GM23338 (cell line): ENCODE measurements at regions not wholly inside any gene's neighbourhood (a gene's known extent, or its start where the extent isn't known, plus 50 kb on each side); places are given as distances from the start of the nearest gene placed in this dataset.

Experiments used
- ATAC-seq: fragments of 200-7000 bp; cut with Tn5 transposase; 3 replicates; pipeline ENCODE4 v1.9.1; 2020
- DNase-seq: peaks from one replicate; pipeline ENCODE4 v3.0.0-alpha.2; 2015; ENCODE audit warnings: low spot score
- H2AFZ ChIP-seq: fragments of 200-600 bp; sonication (generic); 2 replicates; pipeline ENCODE4 v1.8.0; 2016; ENCODE audit warnings: antibody characterized with exemption, mild to moderate bottlenecking, moderate library complexity
- H3F3A ChIP-seq: fragments of 200-600 bp; sonication (generic); replicated peaks from 2 replicates; pipeline ENCODE4 v1.8.0; 2017; ENCODE audit warnings: antibody characterized with exemption, mixed run types, low read depth
- H3K27ac ChIP-seq: fragments of 200-600 bp; sonication (generic); 2 replicates; pipeline ENCODE4 v1.6.1; 2016; ENCODE audit warnings: low read depth
- H3K27me3 ChIP-seq: fragments of 200-600 bp; sonication (generic); 2 replicates; pipeline ENCODE4 v1.8.0; 2016; ENCODE audit warnings: mild to moderate bottlenecking, mixed run types, moderate library complexity; ENCODE audit not compliant: insufficient read depth
- H3K36me3 ChIP-seq: fragments of 200-600 bp; sonication (generic); 2 replicates; pipeline ENCODE4 v1.8.0; 2016; ENCODE audit warnings: mild to moderate bottlenecking; ENCODE audit not compliant: insufficient read depth
- H3K4me1 ChIP-seq: fragments of 200-600 bp; sonication (generic); 2 replicates; pipeline ENCODE4 v1.8.0; 2016; ENCODE audit warnings: mild to moderate bottlenecking, moderate library complexity; ENCODE audit not compliant: insufficient read depth
- H3K4me2 ChIP-seq: fragments of 200-600 bp; sonication (generic); 2 replicates; pipeline ENCODE4 v1.7.1; 2017; ENCODE audit warnings: mixed run types
- H3K4me3 ChIP-seq: fragments of 200-600 bp; sonication (generic); 2 replicates; pipeline ENCODE4 v1.6.1; 2016; ENCODE audit warnings: mixed run types
- H3K79me2 ChIP-seq: fragments of 200-600 bp; sonication (generic); replicated peaks from 2 replicates; pipeline ENCODE4 v1.8.0; 2017; ENCODE audit warnings: mild to moderate bottlenecking; ENCODE audit not compliant: insufficient read depth
- H3K9me2 ChIP-seq: fragments of 200-600 bp; sonication (generic); 2 replicates; pipeline ENCODE4 v1.8.0; 2017; ENCODE audit not compliant: insufficient read depth
- H4K20me1 ChIP-seq: fragments of 200-600 bp; sonication (generic); replicated peaks from 2 replicates; pipeline ENCODE4 v1.8.0; 2017; ENCODE audit warnings: mild to moderate bottlenecking; ENCODE audit not compliant: insufficient read depth
- H3K27ac Mint-ChIP-seq: 2 replicates; pipeline ENCODE4 v1.8.0; 2020; ENCODE audit warnings: inconsistent platforms, mild to moderate bottlenecking, moderate library complexity, mixed read lengths
- H3K27me3 Mint-ChIP-seq: 3 replicates; pipeline ENCODE4 v1.8.0; 2022; ENCODE audit warnings: low read depth, mild to moderate bottlenecking, moderate library complexity, mixed read lengths, inconsistent platforms; ENCODE audit not compliant: insufficient read depth, poor library complexity
- H3K36me3 Mint-ChIP-seq: 3 replicates; pipeline ENCODE4 v1.8.0; 2021; ENCODE audit warnings: low read depth, mild to moderate bottlenecking, inconsistent platforms, moderate library complexity, mixed read lengths
- H3K4me1 Mint-ChIP-seq: 3 replicates; pipeline ENCODE4 v1.8.0; 2020; ENCODE audit warnings: mild to moderate bottlenecking, inconsistent platforms, mixed read lengths
- H3K4me3 Mint-ChIP-seq: 3 replicates; pipeline ENCODE4 v1.8.0; 2021; ENCODE audit warnings: moderate library complexity, mild to moderate bottlenecking, inconsistent platforms, mixed read lengths
- H3K9me3 Mint-ChIP-seq: 3 replicates; pipeline ENCODE4 v1.8.0; 2020; ENCODE audit warnings: moderate library complexity, mild to moderate bottlenecking, inconsistent platforms, mixed read lengths
- CREB1 ChIP-seq: fragments of 250-450 bp; sonication (Bioruptor Pico); IDR thresholded peaks from 2 replicates; pipeline ENCODE4 v1.5.0; 2020; ENCODE audit warnings: low read depth, mild to moderate bottlenecking, moderate library complexity
- EZH2 ChIP-seq: fragments of 200-600 bp; sonication (generic); IDR thresholded peaks from one replicate; pipeline ENCODE4 v1.8.0; 2017; ENCODE audit warnings: antibody characterized with exemption, mild to moderate bottlenecking, low read depth; ENCODE audit not compliant: unreplicated experiment
- EZH2phosphoT487 ChIP-seq: fragments of 200-600 bp; sonication (generic); IDR thresholded peaks from one replicate; pipeline ENCODE4 v1.8.1; 2018; ENCODE audit warnings: antibody characterized with exemption; ENCODE audit not compliant: unreplicated experiment
- JUNB ChIP-seq: IDR thresholded peaks from one replicate; pipeline ENCODE4 v1.6.1; 2016; ENCODE audit warnings: antibody characterized with exemption; ENCODE audit not compliant: unreplicated experiment
- NANOG ChIP-seq: IDR thresholded peaks from 2 replicates; pipeline ENCODE4 v1.6.1; 2016; ENCODE audit warnings: antibody characterized with exemption, borderline replicate concordance
- POLR2AphosphoS5 ChIP-seq: IDR thresholded peaks from 2 replicates; pipeline ENCODE4 v1.6.1; 2016; ENCODE audit warnings: antibody characterized with exemption, low read depth
- STAT1 ChIP-seq: IDR thresholded peaks from one replicate; pipeline ENCODE4 v1.6.1; 2016; ENCODE audit warnings: antibody characterized with exemption; ENCODE audit not compliant: unreplicated experiment
- ZNF114 ChIP-seq: fragments of 250-450 bp; sonication (Bioruptor Pico); IDR thresholded peaks from 2 replicates; pipeline ENCODE4 v1.5.0; 2020; ENCODE audit warnings: mild to moderate bottlenecking, moderate library complexity
- ZNF331 ChIP-seq: fragments of 250-450 bp; sonication (Bioruptor Pico); IDR thresholded peaks from 2 replicates; pipeline ENCODE4 v1.5.0; 2020; ENCODE audit warnings: low read depth, mild to moderate bottlenecking, moderate library complexity
- TF ChIP-seq, protein P1 (sequence below): IDR thresholded peaks from 2 replicates; pipeline ENCODE4 v1.6.1; 2016; ENCODE audit warnings: antibody characterized with exemption
- TF ChIP-seq, protein P2 (sequence below), 2 experiments: fragments of 200-600 bp in 1 of 2; sonication (generic) in 1 of 2; conservative IDR thresholded peaks; 2 replicates each; pipeline versions ENCODE4 v1.5.1 to v1.6.1; 2016 to 2017; ENCODE audit warnings: antibody characterized with exemption in 2 of 2, low read depth in 2 of 2, mild to moderate bottlenecking in 2 of 2, moderate library complexity in 1 of 2
- TF ChIP-seq, protein P3 (sequence below): IDR thresholded peaks from one replicate; pipeline ENCODE4 v1.6.1; 2018; ENCODE audit warnings: antibody characterized with exemption; ENCODE audit not compliant: unreplicated experiment
- TF ChIP-seq, protein P4 (sequence below): fragments of 250-450 bp; sonication (Bioruptor Pico); IDR thresholded peaks from 2 replicates; pipeline ENCODE4 v1.5.0; 2020; ENCODE audit warnings: mild to moderate bottlenecking, moderate library complexity

DNA sequence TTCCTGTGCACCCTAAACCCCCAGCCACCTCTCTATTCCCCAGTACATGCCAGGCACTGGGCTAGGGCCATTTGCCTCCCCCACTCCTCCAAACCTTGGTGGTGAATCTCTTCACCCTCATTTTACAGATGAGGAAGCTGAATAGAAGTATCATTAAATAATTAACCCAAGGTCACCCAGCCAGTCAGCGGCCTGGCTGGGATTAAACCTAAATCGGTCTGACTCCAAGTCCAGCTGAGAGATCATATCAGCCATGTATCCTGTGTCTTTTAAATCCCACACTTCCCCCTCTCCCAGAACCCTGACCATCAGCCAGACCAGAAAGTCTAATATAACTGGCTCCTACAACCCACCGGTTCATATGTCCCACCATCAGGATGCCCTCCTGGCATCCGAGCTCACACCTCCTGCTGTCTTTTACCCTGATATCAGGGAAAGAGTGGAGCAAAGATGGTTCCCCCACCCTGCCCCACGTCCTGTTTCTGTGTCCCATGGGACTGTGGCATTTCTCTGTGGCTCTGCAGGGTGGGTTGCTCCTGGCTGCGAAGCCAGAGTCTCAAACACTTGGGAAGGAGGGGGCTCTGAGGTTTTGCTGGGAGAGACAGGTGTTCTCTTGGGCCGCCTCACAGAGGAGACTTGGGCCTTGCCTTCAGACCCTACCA lies 145.3 kb downstream of the VEGFA start:
- ATAC-seq: no peak
- H3K4me1 Mint-ChIP-seq: peaks cover 38% of the 10 kb centered on the region
- TF ChIP-seq, protein P1, sequence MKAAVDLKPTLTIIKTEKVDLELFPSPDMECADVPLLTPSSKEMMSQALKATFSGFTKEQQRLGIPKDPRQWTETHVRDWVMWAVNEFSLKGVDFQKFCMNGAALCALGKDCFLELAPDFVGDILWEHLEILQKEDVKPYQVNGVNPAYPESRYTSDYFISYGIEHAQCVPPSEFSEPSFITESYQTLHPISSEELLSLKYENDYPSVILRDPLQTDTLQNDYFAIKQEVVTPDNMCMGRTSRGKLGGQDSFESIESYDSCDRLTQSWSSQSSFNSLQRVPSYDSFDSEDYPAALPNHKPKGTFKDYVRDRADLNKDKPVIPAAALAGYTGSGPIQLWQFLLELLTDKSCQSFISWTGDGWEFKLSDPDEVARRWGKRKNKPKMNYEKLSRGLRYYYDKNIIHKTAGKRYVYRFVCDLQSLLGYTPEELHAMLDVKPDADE: no peak
- no peak for TF ChIP-seq JUNB
- no peak for TF ChIP-seq NANOG
- TF ChIP-seq ZNF331 (CRISPR knock-in tag): no peak
- no peak for TF ChIP-seq POLR2AphosphoS5
- no peak for TF ChIP-seq EZH2
- TF ChIP-seq ZNF114 (CRISPR knock-in tag): no peak
- TF ChIP-seq, protein P2, sequence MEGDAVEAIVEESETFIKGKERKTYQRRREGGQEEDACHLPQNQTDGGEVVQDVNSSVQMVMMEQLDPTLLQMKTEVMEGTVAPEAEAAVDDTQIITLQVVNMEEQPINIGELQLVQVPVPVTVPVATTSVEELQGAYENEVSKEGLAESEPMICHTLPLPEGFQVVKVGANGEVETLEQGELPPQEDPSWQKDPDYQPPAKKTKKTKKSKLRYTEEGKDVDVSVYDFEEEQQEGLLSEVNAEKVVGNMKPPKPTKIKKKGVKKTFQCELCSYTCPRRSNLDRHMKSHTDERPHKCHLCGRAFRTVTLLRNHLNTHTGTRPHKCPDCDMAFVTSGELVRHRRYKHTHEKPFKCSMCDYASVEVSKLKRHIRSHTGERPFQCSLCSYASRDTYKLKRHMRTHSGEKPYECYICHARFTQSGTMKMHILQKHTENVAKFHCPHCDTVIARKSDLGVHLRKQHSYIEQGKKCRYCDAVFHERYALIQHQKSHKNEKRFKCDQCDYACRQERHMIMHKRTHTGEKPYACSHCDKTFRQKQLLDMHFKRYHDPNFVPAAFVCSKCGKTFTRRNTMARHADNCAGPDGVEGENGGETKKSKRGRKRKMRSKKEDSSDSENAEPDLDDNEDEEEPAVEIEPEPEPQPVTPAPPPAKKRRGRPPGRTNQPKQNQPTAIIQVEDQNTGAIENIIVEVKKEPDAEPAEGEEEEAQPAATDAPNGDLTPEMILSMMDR (conservative IDR thresholded peaks at IDR 0.05; ENCODE audit: low read depth in 2 of 2): no peak
- TF ChIP-seq, protein P3, sequence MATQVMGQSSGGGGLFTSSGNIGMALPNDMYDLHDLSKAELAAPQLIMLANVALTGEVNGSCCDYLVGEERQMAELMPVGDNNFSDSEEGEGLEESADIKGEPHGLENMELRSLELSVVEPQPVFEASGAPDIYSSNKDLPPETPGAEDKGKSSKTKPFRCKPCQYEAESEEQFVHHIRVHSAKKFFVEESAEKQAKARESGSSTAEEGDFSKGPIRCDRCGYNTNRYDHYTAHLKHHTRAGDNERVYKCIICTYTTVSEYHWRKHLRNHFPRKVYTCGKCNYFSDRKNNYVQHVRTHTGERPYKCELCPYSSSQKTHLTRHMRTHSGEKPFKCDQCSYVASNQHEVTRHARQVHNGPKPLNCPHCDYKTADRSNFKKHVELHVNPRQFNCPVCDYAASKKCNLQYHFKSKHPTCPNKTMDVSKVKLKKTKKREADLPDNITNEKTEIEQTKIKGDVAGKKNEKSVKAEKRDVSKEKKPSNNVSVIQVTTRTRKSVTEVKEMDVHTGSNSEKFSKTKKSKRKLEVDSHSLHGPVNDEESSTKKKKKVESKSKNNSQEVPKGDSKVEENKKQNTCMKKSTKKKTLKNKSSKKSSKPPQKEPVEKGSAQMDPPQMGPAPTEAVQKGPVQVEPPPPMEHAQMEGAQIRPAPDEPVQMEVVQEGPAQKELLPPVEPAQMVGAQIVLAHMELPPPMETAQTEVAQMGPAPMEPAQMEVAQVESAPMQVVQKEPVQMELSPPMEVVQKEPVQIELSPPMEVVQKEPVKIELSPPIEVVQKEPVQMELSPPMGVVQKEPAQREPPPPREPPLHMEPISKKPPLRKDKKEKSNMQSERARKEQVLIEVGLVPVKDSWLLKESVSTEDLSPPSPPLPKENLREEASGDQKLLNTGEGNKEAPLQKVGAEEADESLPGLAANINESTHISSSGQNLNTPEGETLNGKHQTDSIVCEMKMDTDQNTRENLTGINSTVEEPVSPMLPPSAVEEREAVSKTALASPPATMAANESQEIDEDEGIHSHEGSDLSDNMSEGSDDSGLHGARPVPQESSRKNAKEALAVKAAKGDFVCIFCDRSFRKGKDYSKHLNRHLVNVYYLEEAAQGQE: no peak
- TF ChIP-seq, protein P4, sequence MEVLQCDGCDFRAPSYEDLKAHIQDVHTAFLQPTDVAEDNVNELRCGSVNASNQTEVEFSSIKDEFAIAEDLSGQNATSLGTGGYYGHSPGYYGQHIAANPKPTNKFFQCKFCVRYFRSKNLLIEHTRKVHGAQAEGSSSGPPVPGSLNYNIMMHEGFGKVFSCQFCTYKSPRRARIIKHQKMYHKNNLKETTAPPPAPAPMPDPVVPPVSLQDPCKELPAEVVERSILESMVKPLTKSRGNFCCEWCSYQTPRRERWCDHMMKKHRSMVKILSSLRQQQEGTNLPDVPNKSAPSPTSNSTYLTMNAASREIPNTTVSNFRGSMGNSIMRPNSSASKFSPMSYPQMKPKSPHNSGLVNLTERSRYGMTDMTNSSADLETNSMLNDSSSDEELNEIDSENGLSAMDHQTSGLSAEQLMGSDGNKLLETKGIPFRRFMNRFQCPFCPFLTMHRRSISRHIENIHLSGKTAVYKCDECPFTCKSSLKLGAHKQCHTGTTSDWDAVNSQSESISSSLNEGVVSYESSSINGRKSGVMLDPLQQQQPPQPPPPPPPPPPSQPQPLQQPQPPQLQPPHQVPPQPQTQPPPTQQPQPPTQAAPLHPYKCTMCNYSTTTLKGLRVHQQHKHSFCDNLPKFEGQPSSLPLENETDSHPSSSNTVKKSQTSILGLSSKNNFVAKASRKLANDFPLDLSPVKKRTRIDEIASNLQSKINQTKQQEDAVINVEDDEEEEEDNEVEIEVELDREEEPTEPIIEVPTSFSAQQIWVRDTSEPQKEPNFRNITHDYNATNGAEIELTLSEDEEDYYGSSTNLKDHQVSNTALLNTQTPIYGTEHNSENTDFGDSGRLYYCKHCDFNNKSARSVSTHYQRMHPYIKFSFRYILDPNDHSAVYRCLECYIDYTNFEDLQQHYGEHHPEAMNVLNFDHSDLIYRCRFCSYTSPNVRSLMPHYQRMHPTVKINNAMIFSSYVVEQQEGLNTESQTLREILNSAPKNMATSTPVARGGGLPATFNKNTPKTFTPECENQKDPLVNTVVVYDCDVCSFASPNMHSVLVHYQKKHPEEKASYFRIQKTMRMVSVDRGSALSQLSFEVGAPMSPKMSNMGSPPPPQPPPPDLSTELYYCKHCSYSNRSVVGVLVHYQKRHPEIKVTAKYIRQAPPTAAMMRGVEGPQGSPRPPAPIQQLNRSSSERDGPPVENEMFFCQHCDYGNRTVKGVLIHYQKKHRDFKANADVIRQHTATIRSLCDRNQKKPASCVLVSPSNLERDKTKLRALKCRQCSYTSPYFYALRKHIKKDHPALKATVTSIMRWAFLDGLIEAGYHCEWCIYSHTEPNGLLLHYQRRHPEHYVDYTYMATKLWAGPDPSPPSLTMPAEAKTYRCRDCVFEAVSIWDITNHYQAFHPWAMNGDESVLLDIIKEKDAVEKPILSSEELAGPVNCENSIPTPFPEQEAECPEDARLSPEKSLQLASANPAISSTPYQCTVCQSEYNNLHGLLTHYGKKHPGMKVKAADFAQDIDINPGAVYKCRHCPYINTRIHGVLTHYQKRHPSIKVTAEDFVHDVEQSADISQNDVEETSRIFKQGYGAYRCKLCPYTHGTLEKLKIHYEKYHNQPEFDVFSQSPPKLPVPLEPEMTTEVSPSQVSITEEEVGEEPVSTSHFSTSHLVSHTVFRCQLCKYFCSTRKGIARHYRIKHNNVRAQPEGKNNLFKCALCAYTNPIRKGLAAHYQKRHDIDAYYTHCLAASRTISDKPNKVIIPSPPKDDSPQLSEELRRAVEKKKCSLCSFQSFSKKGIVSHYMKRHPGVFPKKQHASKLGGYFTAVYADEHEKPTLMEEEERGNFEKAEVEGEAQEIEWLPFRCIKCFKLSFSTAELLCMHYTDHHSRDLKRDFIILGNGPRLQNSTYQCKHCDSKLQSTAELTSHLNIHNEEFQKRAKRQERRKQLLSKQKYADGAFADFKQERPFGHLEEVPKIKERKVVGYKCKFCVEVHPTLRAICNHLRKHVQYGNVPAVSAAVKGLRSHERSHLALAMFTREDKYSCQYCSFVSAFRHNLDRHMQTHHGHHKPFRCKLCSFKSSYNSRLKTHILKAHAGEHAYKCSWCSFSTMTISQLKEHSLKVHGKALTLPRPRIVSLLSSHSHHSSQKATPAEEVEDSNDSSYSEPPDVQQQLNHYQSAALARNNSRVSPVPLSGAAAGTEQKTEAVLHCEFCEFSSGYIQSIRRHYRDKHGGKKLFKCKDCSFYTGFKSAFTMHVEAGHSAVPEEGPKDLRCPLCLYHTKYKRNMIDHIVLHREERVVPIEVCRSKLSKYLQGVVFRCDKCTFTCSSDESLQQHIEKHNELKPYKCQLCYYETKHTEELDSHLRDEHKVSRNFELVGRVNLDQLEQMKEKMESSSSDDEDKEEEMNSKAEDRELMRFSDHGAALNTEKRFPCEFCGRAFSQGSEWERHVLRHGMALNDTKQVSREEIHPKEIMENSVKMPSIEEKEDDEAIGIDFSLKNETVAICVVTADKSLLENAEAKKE (CRISPR knock-in tag): no peak
- TF ChIP-seq CREB1 (CRISPR knock-in tag): no peak
- TF ChIP-seq EZH2phosphoT487: no peak
- no peak for TF ChIP-seq STAT1
- Histone ChIP-seq H3K4me3 (no peak overlapping the region), H3K79me2 (no peaks in the 10 kb centered on the region), H3K4me1 (peaks cover 15% of the 10 kb centered on the region), H3K9me2 (no peaks in the 10 kb centered on the region), H3K27ac (no peak overlapping the region), H3K4me2 (no peak overlapping the region), H3K36me3 (no peaks in the 10 kb centered on the region), H4K20me1 (no peaks in the 10 kb centered on the region), H3K27me3 (no peaks in the 10 kb centered on the region), H3F3A (no peaks in the 10 kb centered on the region), H2AFZ (no peak overlapping the region)
- H3K36me3 Mint-ChIP-seq: no peaks in the 10 kb centered on the region; the same call in 2 of the 3 replicates
- DNase-seq: no peak
- no peak overlapping the region for H3K27ac Mint-ChIP-seq
- peaks cover 8% of the 10 kb centered on the region for H3K27me3 Mint-ChIP-seq
- no peaks in the 10 kb centered on the region for H3K9me3 Mint-ChIP-seq
- H3K4me3 Mint-ChIP-seq: no peak overlapping the region
